ENCODE measurements at regions not wholly inside any gene's neighbourhood (a gene's known extent, or its start where the extent isn't known, plus 50 kb on each side); places are given as distances from the start of the nearest gene placed in this dataset.

GRCh38 chr14:21723431-21724045 lies 49.9 kb upstream of the OR4E1 start:
- TF ChIP-seq GLIS3 (CRISPR knock-in tag; IDR thresholded peaks at IDR 0.05) (no peak), PPARA (CRISPR knock-in tag; IDR thresholded peaks at IDR 0.05; ENCODE audit: borderline replicate concordance) (no peak), OSR1 (CRISPR knock-in tag; IDR thresholded peaks at IDR 0.05) (no peak), ZC3H10 (CRISPR knock-in tag; IDR thresholded peaks at IDR 0.05) (no peak), ZFP30 (CRISPR knock-in tag; IDR thresholded peaks at IDR 0.05) (no peak), ZNF8 (CRISPR knock-in tag; IDR thresholded peaks at IDR 0.05) (no peak), CREB5 (CRISPR knock-in tag; IDR thresholded peaks at IDR 0.05; ENCODE audit: low read depth) (no peak), BACH2 (CRISPR knock-in tag; IDR thresholded peaks at IDR 0.05; ENCODE audit: borderline replicate concordance) (no peak), PATZ1 (CRISPR knock-in tag; IDR thresholded peaks at IDR 0.05; ENCODE audit: borderline replicate concordance) (no peak), ZNF70 (CRISPR knock-in tag; IDR thresholded peaks at IDR 0.05) (no peak), SNAI2 (CRISPR knock-in tag; IDR thresholded peaks at IDR 0.05) (no peak), TCF4 (CRISPR knock-in tag; IDR thresholded peaks at IDR 0.05; ENCODE audit: borderline replicate concordance) (no peak)
- ATAC-seq, result peak; percentile 91
